A549 (cell line): ENCODE measurements at regions not wholly inside any gene's neighbourhood (a gene's known extent, or its start where the extent isn't known, plus 50 kb on each side); places are given as distances from the start of the nearest gene placed in this dataset.

ENCODE experiments used
- ATAC-seq, 2 experiments: fragments of 200-7000 bp in 1 of 2; fragments of >200 bp in 1 of 2; cut with Nextera tagmentation in 1 of 2; cut with Tn5 transposase in 1 of 2; 3 replicates each; pipeline versions ENCODE4 v1.8.0 to v1.9.1; 2018 to 2020; ENCODE audit warnings: mild to moderate bottlenecking in 1 of 2, moderate library complexity in 1 of 2
- CTCF ChIA-PET: fragments of 300-600 bp; sonication (Branson Sonifier 250); formaldehyde crosslinking; extraction: SDS; loops from one replicate; lab custom pipeline; 2021; ENCODE audit warnings: antibody characterized with exemption, inconsistent platforms; lab: Yijun Ruan, JAX
- POLR2A ChIA-PET: fragments of 350-600 bp; formaldehyde crosslinking; extraction: SDS; loops from one replicate; lab custom pipeline; 2021; ENCODE audit warnings: antibody characterized with exemption, inconsistent platforms; lab: Yijun Ruan, JAX
- DNase-seq, 2 experiments: peaks; one replicate each; pipeline versions ENCODE4 v3.0.0 to v3.0.0-alpha.2; 2011 to 2016; ENCODE audit warnings: low read depth in 1 of 2, low spot score in 1 of 2
- FAIRE-seq: peaks from 2 replicates; lab custom pipeline; 2011; peaks lifted over from hg19 to GRCh38; lab: Jason Lieb, UNC
- H3K27ac ChIP-seq, 2 experiments: fragments of >200 bp; sonication (Bioruptor Twin); formaldehyde crosslinking; 3 replicates each; pipeline ENCODE4 v1.5.1; 2016 to 2017
- H3K4me1 ChIP-seq: fragments of >200 bp; sonication (Bioruptor Twin); formaldehyde crosslinking; 3 replicates; pipeline ENCODE4 v1.6.1; 2016
- H3K4me2 ChIP-seq: fragments of >200 bp; sonication (Bioruptor Twin); formaldehyde crosslinking; 3 replicates; pipeline ENCODE4 v1.6.1; 2016
- H3K4me3 ChIP-seq: fragments of >200 bp; sonication (Bioruptor Twin); formaldehyde crosslinking; 3 replicates; pipeline ENCODE4 v1.5.1; 2016
- H3K9me3 ChIP-seq: fragments of >200 bp; sonication (Bioruptor Twin); formaldehyde crosslinking; 3 replicates; pipeline ENCODE4 v1.6.1; 2016
- ATOH8 ChIP-seq: fragments of 250-450 bp; sonication (Bioruptor Pico); IDR thresholded peaks from 2 replicates; pipeline ENCODE4 v1.5.0; 2020; ENCODE audit warnings: low read depth, mild to moderate bottlenecking, moderate library complexity
- EHMT2 ChIP-seq: fragments of 200-600 bp; sonication (generic); IDR thresholded peaks from 2 replicates; pipeline ENCODE4 v1.6.1; 2016; ENCODE audit warnings: antibody characterized with exemption, low read depth, mild to moderate bottlenecking, moderate library complexity
- FOSB ChIP-seq: fragments of 250-450 bp; sonication (Bioruptor Pico); IDR thresholded peaks from 2 replicates; pipeline ENCODE4 v1.5.0; 2020; ENCODE audit warnings: mild to moderate bottlenecking, moderate library complexity
- FOXS1 ChIP-seq: fragments of 250-450 bp; sonication (Bioruptor Pico); IDR thresholded peaks from 2 replicates; pipeline ENCODE4 v1.5.0; 2020; ENCODE audit warnings: mild to moderate bottlenecking, moderate library complexity
- HEYL ChIP-seq: fragments of 250-450 bp; sonication (Bioruptor Pico); IDR thresholded peaks from 2 replicates; pipeline ENCODE4 v1.8.0; 2021; ENCODE audit warnings: mild to moderate bottlenecking, moderate library complexity
- HOXB5 ChIP-seq: fragments of 250-450 bp; sonication (Bioruptor Pico); IDR thresholded peaks from 2 replicates; pipeline ENCODE4 v1.5.0; 2020; ENCODE audit warnings: mild to moderate bottlenecking, moderate library complexity
- MAFK ChIP-seq: fragments of 450-650 bp; IDR thresholded peaks from 2 replicates; pipeline ENCODE4 v1.6.1; 2014; ENCODE audit not compliant: partially characterized antibody
- MAX ChIP-seq: IDR thresholded peaks from 2 replicates; pipeline ENCODE4 v1.6.1; 2012
- POLR2A ChIP-seq: IDR thresholded peaks from 2 replicates; pipeline ENCODE4 v1.6.1; 2012; ENCODE audit warnings: mild to moderate bottlenecking, low read length
- REST ChIP-seq: fragments of 200-600 bp; sonication (generic); IDR thresholded peaks from 2 replicates; pipeline ENCODE4 v1.6.1; 2016; ENCODE audit warnings: antibody characterized with exemption, mild to moderate bottlenecking, moderate library complexity
- RFX5 ChIP-seq: fragments of 450-650 bp; IDR thresholded peaks from 2 replicates; pipeline ENCODE4 v1.7.1; 2014; ENCODE audit warnings: antibody characterized with exemption, mild to moderate bottlenecking, moderate library complexity
- SMC3 ChIP-seq: fragments of >200 bp; sonication (Bioruptor Twin); formaldehyde crosslinking; IDR thresholded peaks from 3 replicates; pipeline ENCODE4 v1.6.1; 2018; ENCODE audit warnings: inconsistent platforms
- SREBF2 ChIP-seq: fragments of 450-650 bp; IDR thresholded peaks from 2 replicates; pipeline ENCODE4 v1.6.1; 2014; ENCODE audit warnings: mild to moderate bottlenecking, moderate library complexity
- ZC3H11A ChIP-seq: fragments of 450-650 bp; IDR thresholded peaks from 2 replicates; pipeline ENCODE4 v1.6.1; 2014; ENCODE audit warnings: antibody characterized with exemption, mild to moderate bottlenecking
- WGBS: methylation state at CpG from one replicate; pipeline ENCODE4 v1.1.6; 2017; ENCODE audit errors: missing lambda C conversion rate; 5-methylcytosine and 5-hydroxymethylcytosine counted together
- TF ChIP-seq, protein P1 (sequence below): fragments of 150-350 bp; IDR thresholded peaks from 2 replicates; pipeline ENCODE4 v1.6.1; 2014; ENCODE audit warnings: low read depth, mild to moderate bottlenecking, low read length
- TF ChIP-seq, protein P2 (sequence below): IDR thresholded peaks from 2 replicates; pipeline ENCODE4 v1.6.1; 2012; ENCODE audit warnings: low read depth, borderline replicate concordance

- H3K4me2 ChIP-seq: no peak overlapping the region
- WGBS: 42% methylated on average over 4 of the region's 4 CpGs
- ChIA-PET CTCF (no interaction called here), POLR2A (no interaction called here)
- peaks cover 5% of the 10 kb centered on the region; the same call in 1 of the 3 replicates for H3K9me3 ChIP-seq
- no peak overlapping the region for H3K4me3 ChIP-seq
- no peaks in the 10 kb centered on the region for H3K4me1 ChIP-seq
- no peak for FAIRE-seq
- TF ChIP-seq EHMT2 (no peak), ATOH8 (no peak), FOSB (CRISPR knock-in tag) (no peak), POLR2A (no peak), REST (no peak), ZC3H11A (no peak), RFX5 (no peak), FOXS1 (CRISPR knock-in tag) (no peak), SREBF2 (no peak), HOXB5 (no peak), SMC3 (no peak)
- TF ChIP-seq, protein P1, sequence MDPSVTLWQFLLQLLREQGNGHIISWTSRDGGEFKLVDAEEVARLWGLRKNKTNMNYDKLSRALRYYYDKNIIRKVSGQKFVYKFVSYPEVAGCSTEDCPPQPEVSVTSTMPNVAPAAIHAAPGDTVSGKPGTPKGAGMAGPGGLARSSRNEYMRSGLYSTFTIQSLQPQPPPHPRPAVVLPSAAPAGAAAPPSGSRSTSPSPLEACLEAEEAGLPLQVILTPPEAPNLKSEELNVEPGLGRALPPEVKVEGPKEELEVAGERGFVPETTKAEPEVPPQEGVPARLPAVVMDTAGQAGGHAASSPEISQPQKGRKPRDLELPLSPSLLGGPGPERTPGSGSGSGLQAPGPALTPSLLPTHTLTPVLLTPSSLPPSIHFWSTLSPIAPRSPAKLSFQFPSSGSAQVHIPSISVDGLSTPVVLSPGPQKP: no peak
- TF ChIP-seq, protein P2, sequence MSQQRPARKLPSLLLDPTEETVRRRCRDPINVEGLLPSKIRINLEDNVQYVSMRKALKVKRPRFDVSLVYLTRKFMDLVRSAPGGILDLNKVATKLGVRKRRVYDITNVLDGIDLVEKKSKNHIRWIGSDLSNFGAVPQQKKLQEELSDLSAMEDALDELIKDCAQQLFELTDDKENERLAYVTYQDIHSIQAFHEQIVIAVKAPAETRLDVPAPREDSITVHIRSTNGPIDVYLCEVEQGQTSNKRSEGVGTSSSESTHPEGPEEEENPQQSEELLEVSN: no peak
- ATAC-seq: no peak
- no peak for DNase-seq
- no peak overlapping the region for H3K27ac ChIP-seq
Measured at GRCh38 chr16:51290442-51291285, 139.6 kb upstream of the SALL1 start.

DNA sequence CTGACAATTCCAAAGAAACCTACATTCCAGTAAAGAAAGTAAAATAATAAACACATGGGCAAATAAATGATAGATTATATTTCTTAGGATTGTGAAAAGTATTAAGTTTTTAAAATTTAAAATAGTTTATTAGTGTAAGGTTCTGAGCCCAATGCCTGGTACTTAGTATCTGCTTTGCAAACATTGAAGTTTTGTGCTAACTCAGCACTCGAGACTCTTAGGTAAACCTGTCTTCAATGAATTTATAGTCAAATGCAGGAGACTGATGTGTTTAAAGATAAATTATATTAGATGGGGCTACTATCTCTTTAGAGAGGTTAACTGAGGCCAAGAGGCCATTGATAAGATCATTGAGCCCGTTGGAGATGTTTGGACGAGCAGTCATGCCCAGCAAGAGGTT is 138.3 kb upstream of the SALL1 start:
- no peak for DNase-seq
- TF ChIP-seq MAFK (peak; percentile 6), HEYL (CRISPR knock-in tag) (no peak)
- no peak overlapping the region for H3K4me3 ChIP-seq
- H3K4me1 ChIP-seq: no peaks in the 10 kb centered on the region
- H3K9me3 ChIP-seq: peaks cover 5% of the 10 kb centered on the region; the same call in 1 of the 3 replicates
- no peak overlapping the region for H3K4me2 ChIP-seq
- no peak for FAIRE-seq
- ChIA-PET POLR2A (no interaction called here), CTCF (interaction anchor here (0.8 to 1.5 kb wide), 3 partner anchors 8 to 472 kb away, joined by 3 read pairs; no protein-coding TSS in a partner anchor)
- no peak for ATAC-seq
- 11% methylated on average over 3 of the region's 3 CpGs for WGBS
- H3K27ac ChIP-seq: no peak overlapping the region

DNA sequence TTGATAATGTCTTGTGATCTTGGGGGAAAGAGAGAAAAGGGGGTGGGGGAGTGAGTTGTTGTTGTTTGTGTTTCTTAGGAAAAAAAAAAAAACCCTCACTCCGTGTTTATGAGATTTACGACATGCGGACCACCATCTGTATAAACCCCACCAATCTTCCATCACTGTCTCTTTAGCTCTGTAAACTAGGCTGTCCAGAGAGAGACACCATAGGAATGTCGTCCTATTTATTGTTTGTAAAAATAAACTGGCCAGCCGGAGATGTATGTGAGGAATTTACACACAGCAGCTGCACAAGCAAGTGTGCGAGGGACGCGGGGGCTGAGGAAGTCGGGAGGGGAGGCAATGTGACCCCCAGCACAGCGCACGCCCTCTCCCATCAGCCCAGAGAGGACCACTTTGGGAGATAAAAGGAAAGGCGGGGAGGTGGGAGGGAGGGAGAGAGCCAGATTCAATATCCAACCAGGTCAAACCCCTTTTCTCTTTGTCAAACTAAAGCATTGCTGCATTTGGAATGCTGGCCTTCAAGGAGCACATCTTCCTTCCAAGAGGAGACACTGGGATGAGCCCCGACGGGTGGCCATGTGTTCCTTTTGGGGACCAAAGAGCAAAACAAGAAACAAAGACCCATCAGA is 136.2 kb upstream of the SALL1 start:
- CTCF ChIA-PET: no interaction called here
- no peak for FAIRE-seq

More for the DNA sequence above, 136.2 kb upstream of the SALL1 start:
- no peak overlapping the region for H3K4me2 ChIP-seq
- H3K4me3 ChIP-seq: no peak overlapping the region
- POLR2A ChIA-PET: no interaction called here
- ATAC-seq: no peak
- DNase-seq: no peak
- H3K9me3 ChIP-seq: peaks cover 5% of the 10 kb centered on the region; the same call in 1 of the 3 replicates
- H3K27ac ChIP-seq: no peak overlapping the region
- no peak for TF ChIP-seq MAX
- no peaks in the 10 kb centered on the region for H3K4me1 ChIP-seq
- 45% methylated on average over 14 of the region's 14 CpGs for WGBS
